Lower leg skin (tissue), 4 donors: ENCODE measurements at regions not wholly inside any gene's neighbourhood (a gene's known extent, or its start where the extent isn't known, plus 50 kb on each side); places are given as distances from the start of the nearest gene placed in this dataset.
"Not testable (repeated sequence)": the region's sequence is repeated elsewhere in the genome, so short reads cannot be mapped to it uniquely, and the experiment has no call there.

Experiments used
- DNase-seq, 2 donors: peaks; one replicate each; pipeline ENCODE4 v3.0.0-alpha.2; 2019; ENCODE audit warnings: low spot score in 2 of 2
- H3K4me3 ChIP-seq: fragments of 200-600 bp; sonication (generic); 2 replicates; pipeline ENCODE4 v1.5.1; 2017; ENCODE audit warnings: mild to moderate bottlenecking, low read depth; ENCODE audit not compliant: poor library complexity, severe bottlenecking
- CTCF ChIP-seq, 3 donors: fragments of 450-650 bp; IDR thresholded peaks; one replicate each; pipeline ENCODE4 v1.5.1; 2016; ENCODE audit warnings: antibody characterized with exemption in 3 of 3, mild to moderate bottlenecking in 3 of 3, moderate library complexity in 2 of 3
- POLR2A ChIP-seq, 2 donors: fragments of 450-650 bp; IDR thresholded peaks; one replicate each; pipeline ENCODE4 v1.6.1; 2016 to 2017; ENCODE audit warnings: antibody characterized with exemption in 2 of 2, mild to moderate bottlenecking in 1 of 2, moderate library complexity in 1 of 2
- WGBS, 2 donors: methylation state at CpG; one replicate each; pipeline ENCODE4 v1.1.5; 2018; 5-methylcytosine and 5-hydroxymethylcytosine counted together
- intact Hi-C: fragments of 100-400 bp; cut with DNase I; formaldehyde crosslinking; loops from one replicate; pipeline ENCODE4 v1.15.0; 2023; ENCODE audit warnings: low total_unique reads

- TF ChIP-seq CTCF (IDR thresholded peaks at IDR 0.05) (no peak), POLR2A (IDR thresholded peaks at IDR 0.05) (no peak)
- intact Hi-C loops: no loop called here
- DNase-seq: no peak
- no peak overlapping the region for H3K4me3 ChIP-seq
- 68 to 83% methylated on average over 1 of the region's 1 CpG for WGBS, 2 donors
These were observed 214.9 kb downstream of the IL20RB start for GRCh38 chr3:137172728-137173127.

GRCh38 chr3:137174514-137174913 is 216.7 kb downstream of the IL20RB start:
- WGBS, 2 donors: 39 to 56% methylated on average over 2 of the region's 2 CpGs
- TF ChIP-seq CTCF (IDR thresholded peaks at IDR 0.05): no peak
- no peak for TF ChIP-seq POLR2A (IDR thresholded peaks at IDR 0.05)
- no peak overlapping the region for H3K4me3 ChIP-seq
- no peak for DNase-seq
- intact Hi-C loops: no loop called here

- no peak overlapping the region for H3K4me3 ChIP-seq
- no peak for DNase-seq
- no peak for TF ChIP-seq POLR2A (IDR thresholded peaks at IDR 0.05)
- intact Hi-C loops: no loop called here
- 99% methylated on average over 2 of the region's 2 CpGs for WGBS, 2 donors
These were observed 222.4 kb downstream of the IL20RB start for GRCh38 chr3:137180220-137180619.

- no peak overlapping the region for H3K4me3 ChIP-seq
- DNase-seq: no peak
- intact Hi-C loops: no loop called here
- WGBS, 2 donors: 67 to 73% methylated on average over 6 of the region's 6 CpGs
- TF ChIP-seq POLR2A (IDR thresholded peaks at IDR 0.05) (no peak), CTCF (IDR thresholded peaks at IDR 0.05) (no peak)
These were observed 233.5 kb downstream of the IL20RB start for GRCh38 chr3:137191133-137191923.

GRCh38 chr3:137191951-137192350 is 234.2 kb downstream of the IL20RB start:
- TF ChIP-seq POLR2A (IDR thresholded peaks at IDR 0.05) (no peak), CTCF (IDR thresholded peaks at IDR 0.05) (no peak)
- DNase-seq: no peak
- 76 to 85% methylated on average over 8 of the region's 8 CpGs for WGBS, 2 donors
- H3K4me3 ChIP-seq: no peak overlapping the region
- intact Hi-C loops: no loop called here

GRCh38 chr3:137194301-137194700 is 236.5 kb downstream of the IL20RB start:
- DNase-seq: no peak
- TF ChIP-seq CTCF (IDR thresholded peaks at IDR 0.05) (no peak), POLR2A (IDR thresholded peaks at IDR 0.05) (no peak)
- no peak overlapping the region for H3K4me3 ChIP-seq
- intact Hi-C loops: no loop called here
- WGBS, 2 donors: 70 to 74% methylated on average over 4 of the region's 4 CpGs

GRCh38 chr3:137198374-137198773 is 240.6 kb downstream of the IL20RB start:
- 94 to 97% methylated on average over 22 to 25 of the region's 32 CpGs for WGBS, 2 donors
- intact Hi-C loops, H3K4me3 ChIP-seq, DNase-seq: not testable (repeated sequence)
